Fibroblast of skin of right biceps (primary cell): ENCODE measurements at regions not wholly inside any gene's neighbourhood (a gene's known extent, or its start where the extent isn't known, plus 50 kb on each side); places are given as distances from the start of the nearest gene placed in this dataset.
A peak's percentile ranks its signal among the peaks of the same experiment; 100 is the strongest.
"Not testable (repeated sequence)": the region's sequence is repeated elsewhere in the genome, so short reads cannot be mapped to it uniquely, and the experiment has no call there.

Experiments
- DNase-seq: peaks from one replicate; pipeline ENCODE4 v3.0.0-alpha.2; 2013

GRCh38 chr2:239666855-239667376 lies 266.1 kb upstream of the HDAC4 start:
- DNase-seq = no peak

GRCh38 chr2:239666053-239666854 lies 265.4 kb upstream of the HDAC4 start:
- no peak for DNase-seq

GRCh38 chr2:239664216-239664810 lies 263.5 kb upstream of the HDAC4 start:
- no peak for DNase-seq

- no peak for DNase-seq
These were observed 262.6 kb upstream of the HDAC4 start for GRCh38 chr2:239663364-239663924.

GRCh38 chr2:239662413-239663120 lies 261.7 kb upstream of the HDAC4 start:
- no peak for DNase-seq

GRCh38 chr2:239661334-239662312 lies 260.8 kb upstream of the HDAC4 start:
- no peak for DNase-seq

- DNase-seq = no peak
These were observed 259.8 kb upstream of the HDAC4 start for GRCh38 chr2:239660390-239661230.

- no peak for DNase-seq
These were observed 257.2 kb upstream of the HDAC4 start for GRCh38 chr2:239657992-239658391.

GRCh38 chr2:239657236-239657635 lies 256.4 kb upstream of the HDAC4 start:
- no peak for DNase-seq

GRCh38 chr2:239654266-239654665 lies 253.4 kb upstream of the HDAC4 start:
- no peak for DNase-seq

- DNase-seq = no peak
These were observed 251.0 kb upstream of the HDAC4 start for GRCh38 chr2:239651859-239652258.

GRCh38 chr2:239650674-239651073 lies 249.9 kb upstream of the HDAC4 start:
- no peak for DNase-seq

GRCh38 chr2:239649309-239649708 lies 248.5 kb upstream of the HDAC4 start:
- no peak for DNase-seq

GRCh38 chr2:239648607-239649006 lies 247.8 kb upstream of the HDAC4 start:
- DNase-seq = no peak

GRCh38 chr2:239647052-239647819 lies 246.4 kb upstream of the HDAC4 start:
- DNase-seq = no peak

GRCh38 chr2:239646184-239646583 lies 245.4 kb upstream of the HDAC4 start:
- DNase-seq = no peak

GRCh38 chr2:239644594-239644993 lies 243.8 kb upstream of the HDAC4 start:
- not testable (repeated sequence) for DNase-seq

- DNase-seq = peak; percentile 5
These were observed 243.2 kb upstream of the HDAC4 start for GRCh38 chr2:239644011-239644410.

- no peak for DNase-seq
These were observed 241.7 kb upstream of the HDAC4 start for GRCh38 chr2:239642406-239643004.

- not testable (repeated sequence) for DNase-seq
These were observed 241.1 kb upstream of the HDAC4 start for GRCh38 chr2:239641904-239642303.
